Epithelial cell of esophagus (primary cell): ENCODE measurements at regions not wholly inside any gene's neighbourhood (a gene's known extent, or its start where the extent isn't known, plus 50 kb on each side); places are given as distances from the start of the nearest gene placed in this dataset.

ENCODE experiments used
- DNase-seq: peaks from one replicate; pipeline ENCODE4 v3.0.0; 2010; ENCODE audit warnings: low read depth
- H3K4me3 ChIP-seq: 2 replicates; pipeline ENCODE4 v1.5.1; 2011; ENCODE audit warnings: mild to moderate bottlenecking, low read length, control low read depth
- CTCF ChIP-seq: IDR thresholded peaks from 2 replicates; pipeline ENCODE4 v1.5.1; 2011; ENCODE audit warnings: low read depth, mild to moderate bottlenecking, low read length, control low read depth, inconsistent platforms; ENCODE audit not compliant: insufficient read depth; ENCODE audit errors: missing control alignments

GRCh38 chr20:43836790-43837189 lies 77.9 kb upstream of the TOX2 start:
- no peak overlapping the region for H3K4me3 ChIP-seq
- no peak for DNase-seq
- TF ChIP-seq CTCF = no peak

GRCh38 chr20:43835944-43836508 lies 78.6 kb upstream of the TOX2 start:
- DNase-seq = no peak
- no peak for TF ChIP-seq CTCF
- no peak overlapping the region for H3K4me3 ChIP-seq

- no peak overlapping the region for H3K4me3 ChIP-seq
- no peak for DNase-seq
- TF ChIP-seq CTCF = no peak
Measured at GRCh38 chr20:43833511-43834395, 80.9 kb upstream of the TOX2 start.

GRCh38 chr20:43832961-43833360 lies 81.7 kb upstream of the TOX2 start:
- no peak overlapping the region for H3K4me3 ChIP-seq
- no peak for DNase-seq
- TF ChIP-seq CTCF = no peak

GRCh38 chr20:43832096-43832816 lies 82.4 kb upstream of the TOX2 start:
- no peak for TF ChIP-seq CTCF
- H3K4me3 ChIP-seq = no peak overlapping the region
- DNase-seq = no peak

GRCh38 chr20:43831481-43832065 lies 83.1 kb upstream of the TOX2 start:
- no peak overlapping the region for H3K4me3 ChIP-seq
- no peak for DNase-seq

More at GRCh38 chr20:43831481-43832065, 83.1 kb upstream of the TOX2 start:
- TF ChIP-seq CTCF = no peak
